ENCODE measurements at regions not wholly inside any gene's neighbourhood (a gene's known extent, or its start where the extent isn't known, plus 50 kb on each side); places are given as distances from the start of the nearest gene placed in this dataset.

- 38 to 50% methylated on average over 1 of the region's 1 CpG for WGBS, 2 donors
- ATAC-seq (no peak), DNase-seq (no peak)
- TF ChIP-seq POLR2A (IDR thresholded peaks at IDR 0.05), result no peak
- TF ChIP-seq CTCF (IDR thresholded peaks at IDR 0.05), result no peak
- Histone ChIP-seq H3K27me3 (no peaks in the 10 kb centered on the region), H3K9me3 (no peaks in the 10 kb centered on the region), H3K4me1 (no peaks in the 10 kb centered on the region), H3K27ac (no peak overlapping the region), H3K4me3 (no peak overlapping the region), H3K36me3 (replicated peaks in 1 of 2; ENCODE audit: insufficient read depth in 1 of 2, low read depth in 2 of 2) (no peaks in the 10 kb centered on the region)
- intact Hi-C loops (cut with DNase I), result no loop called here
These were observed 471.5 kb downstream of the HDGFL1 start for GRCh38 chr6:23040899-23041298.

DNA sequence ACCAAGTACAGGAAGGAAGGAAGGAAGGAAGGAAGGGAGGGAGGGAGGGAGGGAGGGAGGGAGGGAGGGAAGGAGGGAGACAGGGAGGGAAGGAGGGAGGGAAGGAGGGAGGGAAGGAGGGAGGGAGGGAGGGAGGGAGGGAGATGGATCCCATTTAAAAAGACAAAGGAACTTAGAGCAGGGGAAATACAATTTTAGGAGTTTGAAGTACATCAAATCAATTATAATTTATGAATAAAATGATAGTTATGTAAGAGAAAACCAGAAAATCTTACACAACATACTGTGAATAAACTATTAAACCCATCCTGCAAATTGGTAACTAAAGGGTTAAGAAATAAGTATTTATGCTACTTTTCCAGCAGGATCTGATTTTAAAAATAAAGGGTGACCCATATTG, 475.9 kb downstream of the HDGFL1 start:
- no peak overlapping the region for H3K4me3 ChIP-seq
- H3K27ac ChIP-seq, result no peak overlapping the region
- H3K27me3 ChIP-seq, result no peaks in the 10 kb centered on the region
- TF ChIP-seq POLR2A (IDR thresholded peaks at IDR 0.05), result no peak
- no peak for TF ChIP-seq CTCF (IDR thresholded peaks at IDR 0.05)
- intact Hi-C loops (cut with DNase I), result no loop called here
- DNase-seq, result no peak
- H3K9me3 ChIP-seq, result no peaks in the 10 kb centered on the region
- ATAC-seq, result no peak
- H3K36me3 ChIP-seq (replicated peaks in 1 of 2; ENCODE audit: insufficient read depth in 1 of 2, low read depth in 2 of 2), result no peaks in the 10 kb centered on the region
- no peaks in the 10 kb centered on the region for H3K4me1 ChIP-seq

DNA sequence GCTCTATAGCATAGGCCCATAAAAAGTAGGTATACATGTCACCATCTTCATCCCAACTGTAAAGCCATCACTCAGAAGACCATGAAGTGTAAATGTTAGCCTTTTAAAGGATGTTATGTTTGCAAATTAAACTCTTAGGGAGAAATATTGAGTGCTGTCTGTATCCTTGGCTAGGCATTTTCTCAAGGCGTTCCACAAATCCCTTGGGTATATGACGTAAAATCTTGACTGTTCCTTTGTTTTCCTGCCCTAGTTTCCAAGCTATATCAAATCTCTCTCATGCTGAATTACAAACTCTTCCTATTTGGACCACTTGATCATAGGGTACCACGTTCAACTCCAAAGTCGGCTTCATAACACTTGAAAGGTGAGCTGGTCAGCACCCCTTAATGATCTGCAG, 486.2 kb downstream of the HDGFL1 start:
- H3K36me3 ChIP-seq (replicated peaks in 1 of 2; ENCODE audit: insufficient read depth in 1 of 2, low read depth in 2 of 2), result no peaks in the 10 kb centered on the region
- no peaks in the 10 kb centered on the region for H3K4me1 ChIP-seq
- ATAC-seq (no peak), DNase-seq (no peak)
- intact Hi-C loops (cut with DNase I), result no loop called here
- H3K9me3 ChIP-seq, result no peaks in the 10 kb centered on the region
- H3K27ac ChIP-seq, result no peak overlapping the region
- TF ChIP-seq CTCF (IDR thresholded peaks at IDR 0.05), result no peak
- no peak for TF ChIP-seq POLR2A (IDR thresholded peaks at IDR 0.05)
- no peaks in the 10 kb centered on the region for H3K27me3 ChIP-seq
- no peak overlapping the region for H3K4me3 ChIP-seq
- 72 to 80% methylated on average over 4 of the region's 4 CpGs for WGBS, 2 donors

- intact Hi-C loops (cut with DNase I), result no loop called here
- Histone ChIP-seq H3K4me3 (no peak overlapping the region), H3K27me3 (no peaks in the 10 kb centered on the region), H3K4me1 (no peaks in the 10 kb centered on the region), H3K9me3 (peaks cover 0 to 12% (median 0%) of the 10 kb centered on the region in 3 donors), H3K36me3 (replicated peaks in 1 of 2; ENCODE audit: insufficient read depth in 1 of 2, low read depth in 2 of 2) (no peaks in the 10 kb centered on the region), H3K27ac (no peak overlapping the region)
- ATAC-seq (no peak), DNase-seq (no peak)
- 31 to 34% methylated on average over 2 of the region's 2 CpGs for WGBS, 2 donors
- TF ChIP-seq POLR2A (IDR thresholded peaks at IDR 0.05), result no peak
- no peak for TF ChIP-seq CTCF (IDR thresholded peaks at IDR 0.05)
These were observed 504.5 kb downstream of the HDGFL1 start for GRCh38 chr6:23073821-23074220.

DNA sequence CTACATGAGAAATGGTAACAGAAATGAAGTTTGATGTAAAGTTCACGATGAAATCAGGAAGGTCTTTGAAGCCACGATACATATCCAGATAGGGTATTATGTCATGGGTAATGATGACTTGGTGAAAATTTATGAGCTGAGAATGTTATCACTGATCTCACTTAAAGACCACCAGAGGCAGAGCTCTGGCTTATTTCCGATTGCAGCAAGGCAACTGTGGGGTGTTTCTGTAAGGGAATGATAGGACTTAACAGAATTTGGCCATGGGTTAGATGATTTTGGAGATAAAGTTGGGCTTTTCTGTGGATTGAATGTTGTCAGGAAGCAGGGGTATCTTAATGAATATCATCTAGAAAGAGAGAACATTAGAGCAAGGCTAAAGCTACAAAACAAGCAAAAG, 508.4 kb downstream of the HDGFL1 start:
- Histone ChIP-seq H3K9me3 (no peaks in the 10 kb centered on the region), H3K4me1 (no peaks in the 10 kb centered on the region), H3K27ac (no peak overlapping the region), H3K36me3 (replicated peaks in 1 of 2; ENCODE audit: insufficient read depth in 1 of 2, low read depth in 2 of 2) (no peaks in the 10 kb centered on the region), H3K4me3 (no peak overlapping the region), H3K27me3 (no peaks in the 10 kb centered on the region)
- DNase-seq, result no peak
- intact Hi-C loops (cut with DNase I), result no loop called here
- 64 to 70% methylated on average over 3 of the region's 3 CpGs for WGBS, 2 donors
- no peak for TF ChIP-seq CTCF (IDR thresholded peaks at IDR 0.05)
- TF ChIP-seq POLR2A (IDR thresholded peaks at IDR 0.05), result no peak
- ATAC-seq, result no peak
